ENCODE measurements at regions not wholly inside any gene's neighbourhood (a gene's known extent, or its start where the extent isn't known, plus 50 kb on each side); places are given as distances from the start of the nearest gene placed in this dataset.

GRCh38 chr1:232561381-232561780 lies 68.6 kb downstream of the SIPA1L2 start:
- TF ChIP-seq CTCF (conservative IDR thresholded peaks at IDR 0.05) (no peak), ZFX (IDR thresholded peaks at IDR 0.05) (no peak)

Measured in C4-2B (cell line).